ENCODE measurements at regions not wholly inside any gene's neighbourhood (a gene's known extent, or its start where the extent isn't known, plus 50 kb on each side); places are given as distances from the start of the nearest gene placed in this dataset.
"Not testable (repeated sequence)": the region's sequence is repeated elsewhere in the genome, so short reads cannot be mapped to it uniquely, and the experiment has no call there.

DNA sequence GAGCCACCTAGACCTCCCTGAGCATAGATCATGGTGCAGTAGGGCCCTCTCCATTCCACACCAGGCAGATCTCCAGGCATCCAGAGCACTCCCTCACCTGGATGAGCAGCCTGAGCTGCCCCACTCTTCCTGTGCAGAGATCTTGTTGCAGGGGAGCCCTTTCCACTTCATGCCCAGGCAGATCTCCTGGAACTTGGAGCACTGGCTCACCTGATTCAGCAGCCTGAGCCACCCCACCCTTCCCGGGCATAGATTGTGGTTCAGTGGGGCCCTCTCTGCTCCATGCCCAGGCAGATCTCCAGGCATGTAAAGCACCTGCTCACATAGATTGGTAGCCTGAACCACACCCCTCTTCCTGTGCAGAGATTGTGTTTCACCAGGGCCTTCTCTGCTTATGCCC, 78.0 kb downstream of the SEC16B start:
- FAIRE-seq = no peak

DNA sequence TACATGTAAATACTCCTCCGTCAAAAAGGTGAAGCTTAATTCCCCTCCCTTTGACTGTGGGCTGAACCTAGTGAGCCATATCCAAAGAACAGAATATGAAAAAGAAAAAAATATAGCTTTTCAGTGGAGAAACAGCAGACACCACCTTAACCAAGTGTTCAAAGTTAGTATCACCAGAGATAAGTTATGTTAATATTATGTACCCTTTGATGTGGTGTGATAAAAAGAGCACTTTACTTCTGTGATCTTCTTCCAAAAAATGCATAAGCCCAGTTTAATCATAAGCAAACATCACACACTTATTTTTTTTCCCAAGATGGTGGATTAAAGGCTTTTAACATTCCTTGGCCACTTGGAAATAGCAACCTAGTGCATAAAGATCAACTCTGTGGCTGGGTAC, 79.4 kb downstream of the SEC16B start:
- no peak for FAIRE-seq

DNA sequence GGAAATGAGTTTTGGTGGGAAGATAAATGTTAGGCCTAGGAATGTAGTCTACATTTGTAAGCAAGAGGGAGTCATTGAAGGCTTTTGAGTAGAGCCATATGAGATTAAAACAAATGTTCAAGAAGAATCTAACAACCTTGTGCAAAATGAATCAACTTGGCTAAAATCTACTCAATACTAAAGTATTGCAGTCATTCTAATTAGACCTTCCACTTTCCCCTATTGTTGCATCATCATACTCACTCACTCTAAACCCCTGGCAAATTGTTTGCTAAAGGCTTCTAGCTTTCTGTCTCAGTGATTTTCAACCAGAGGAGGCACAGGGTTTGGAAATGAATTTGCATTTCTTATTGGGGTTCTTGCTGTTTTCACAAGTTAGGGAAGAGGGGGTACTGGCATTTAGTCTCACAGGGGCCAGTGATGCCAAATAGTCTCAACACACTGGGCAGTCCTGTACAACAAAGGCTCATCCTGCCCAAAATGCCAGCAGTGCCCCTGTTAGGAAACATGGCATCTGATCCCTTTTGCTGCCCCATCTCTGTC, 85.3 kb downstream of the SEC16B start:
- no peak for FAIRE-seq

DNA sequence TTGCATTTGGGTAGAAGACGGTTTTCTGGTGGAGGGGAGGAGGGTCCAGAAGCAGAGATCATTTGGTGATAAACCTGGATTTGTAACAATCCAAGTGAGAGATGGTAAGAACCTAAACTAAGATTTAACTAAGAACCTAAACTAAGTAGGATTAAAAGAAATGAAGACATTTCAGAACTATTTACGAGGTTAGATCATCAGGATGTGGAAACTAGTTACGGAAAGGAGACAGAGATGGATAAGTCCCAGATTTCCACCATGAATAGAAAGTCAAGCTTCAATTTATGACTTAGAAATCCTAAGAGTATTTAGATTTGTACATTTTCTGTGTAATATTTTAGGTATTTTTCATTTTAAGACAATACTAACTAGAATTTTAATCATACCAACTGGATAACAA, 86.3 kb downstream of the SEC16B start:
- FAIRE-seq = no peak

DNA sequence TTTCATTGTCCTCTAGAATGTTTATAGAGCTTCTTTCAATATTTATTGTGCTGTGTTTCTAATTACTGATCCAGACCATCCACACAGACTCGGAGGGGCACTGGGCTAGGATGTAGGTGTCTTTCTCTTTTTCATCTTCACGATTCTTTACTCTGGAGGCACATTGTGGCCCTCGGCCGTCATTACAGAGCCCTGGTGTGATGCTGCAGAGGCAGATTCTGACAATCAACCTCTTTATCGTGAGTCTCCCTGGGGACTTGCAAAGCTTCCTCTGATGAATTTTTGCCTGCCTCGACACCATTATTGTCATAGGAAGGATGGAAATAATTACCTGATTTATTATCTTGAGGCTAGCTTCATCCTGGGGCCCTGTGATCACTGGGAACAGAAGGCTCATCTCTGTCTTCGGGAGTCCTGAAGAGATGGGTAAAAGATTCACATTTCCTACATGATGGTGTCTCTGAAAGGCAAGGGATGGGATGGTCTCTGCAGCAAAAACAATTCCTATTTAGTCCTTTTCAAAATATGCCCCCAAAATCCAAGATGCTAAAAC, 89.4 kb downstream of the SEC16B start:
- FAIRE-seq = no peak

DNA sequence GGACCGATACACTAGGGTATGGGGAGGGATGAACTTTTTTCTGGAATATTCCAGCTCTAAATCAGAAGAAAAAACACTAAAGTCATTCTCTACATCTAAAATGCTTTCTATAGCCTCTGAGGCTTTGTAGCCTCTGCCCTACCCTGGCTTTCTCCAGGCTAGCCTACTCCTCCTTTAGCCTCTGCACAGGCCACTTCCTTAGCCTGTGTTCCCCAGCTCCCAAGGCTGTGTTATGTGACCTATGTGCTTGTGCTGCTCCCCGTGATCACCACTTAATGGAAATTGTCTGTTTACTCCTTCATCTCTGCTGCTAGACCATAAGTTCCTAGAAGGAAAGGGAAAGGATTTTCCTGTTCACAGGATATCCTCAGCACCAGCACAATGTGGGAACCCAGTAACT, 92.8 kb downstream of the SEC16B start:
- FAIRE-seq = no peak

DNA sequence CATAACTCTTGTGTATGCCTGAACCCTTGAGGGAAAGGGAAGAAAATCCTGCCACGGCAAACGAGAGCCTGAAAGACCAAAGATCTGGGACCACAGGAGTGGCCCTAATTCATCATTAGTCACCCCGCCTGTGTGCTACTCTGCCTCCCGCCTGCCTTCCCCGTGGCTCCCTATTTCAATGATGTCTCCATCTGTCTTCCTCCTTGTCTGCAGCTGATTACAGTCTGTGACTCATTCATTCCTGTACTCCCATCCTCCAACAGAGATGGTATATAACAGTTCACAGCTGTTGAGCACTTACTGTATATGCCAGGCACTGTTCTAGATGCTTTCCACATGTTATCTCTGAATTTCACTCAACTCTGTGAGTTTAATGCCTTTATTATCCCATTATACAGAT, 96.6 kb downstream of the SEC16B start:
- no peak for FAIRE-seq

DNA sequence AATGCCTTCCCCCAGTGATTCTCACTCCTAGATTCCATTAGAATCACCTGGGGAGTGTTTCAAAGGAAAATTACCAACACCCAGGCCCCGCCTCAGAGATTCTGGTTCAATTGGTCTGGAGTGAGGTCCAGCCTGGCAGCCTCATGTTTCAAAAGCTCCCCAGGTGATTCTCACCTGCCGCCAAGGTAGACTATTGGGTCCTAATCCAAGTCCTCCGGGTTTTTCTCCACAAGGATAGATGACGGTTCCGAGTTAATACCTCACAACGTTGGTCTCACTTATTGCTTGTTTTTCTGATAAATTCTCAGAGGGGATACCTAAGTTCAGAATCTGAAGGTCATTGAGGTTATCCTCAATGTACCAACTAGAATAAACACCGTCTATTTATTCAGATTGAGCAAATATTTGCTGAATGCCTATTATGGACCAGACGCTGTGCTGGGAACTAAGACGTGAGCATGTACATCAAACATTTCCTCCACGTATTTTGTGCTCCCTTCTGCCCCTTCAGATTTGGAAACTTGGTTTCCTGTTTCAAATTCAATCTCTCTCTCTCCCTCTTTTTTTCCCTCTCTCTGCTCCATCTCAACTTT, 97.5 kb downstream of the SEC16B start:
- FAIRE-seq = no peak

DNA sequence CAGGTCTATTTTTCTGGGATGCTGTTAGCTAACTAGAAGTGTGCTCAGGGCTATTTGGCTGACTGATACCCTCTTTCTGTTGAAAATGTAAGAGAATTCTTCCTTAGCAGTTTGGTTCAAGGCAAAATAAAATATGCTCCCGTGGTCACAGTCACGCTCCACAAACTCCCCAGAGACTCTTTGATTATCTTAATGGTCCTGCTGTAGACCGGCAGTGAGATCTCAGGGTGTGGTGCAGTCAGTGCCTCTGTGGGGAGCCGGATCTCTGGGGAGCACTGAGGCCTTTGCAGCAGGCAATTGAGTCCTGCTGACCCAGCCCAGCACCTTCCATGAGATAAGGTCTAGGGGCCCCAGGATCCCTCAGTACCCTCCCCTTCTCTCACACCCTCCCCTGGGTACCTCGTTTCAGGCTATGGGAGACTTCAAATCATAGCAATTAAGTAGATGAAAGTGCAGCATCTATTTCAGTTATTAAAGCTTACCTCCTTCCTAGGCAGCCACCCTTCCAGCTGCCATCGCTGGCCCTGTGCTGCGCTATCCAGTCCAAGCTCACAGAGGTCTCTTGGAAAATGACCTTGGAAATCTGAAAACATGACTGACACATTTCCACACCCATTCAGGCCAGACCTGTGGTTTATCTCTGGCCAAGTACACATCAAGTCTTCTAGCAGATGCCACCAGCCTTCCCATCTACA, 98.1 kb downstream of the SEC16B start:
- no peak for FAIRE-seq

DNA sequence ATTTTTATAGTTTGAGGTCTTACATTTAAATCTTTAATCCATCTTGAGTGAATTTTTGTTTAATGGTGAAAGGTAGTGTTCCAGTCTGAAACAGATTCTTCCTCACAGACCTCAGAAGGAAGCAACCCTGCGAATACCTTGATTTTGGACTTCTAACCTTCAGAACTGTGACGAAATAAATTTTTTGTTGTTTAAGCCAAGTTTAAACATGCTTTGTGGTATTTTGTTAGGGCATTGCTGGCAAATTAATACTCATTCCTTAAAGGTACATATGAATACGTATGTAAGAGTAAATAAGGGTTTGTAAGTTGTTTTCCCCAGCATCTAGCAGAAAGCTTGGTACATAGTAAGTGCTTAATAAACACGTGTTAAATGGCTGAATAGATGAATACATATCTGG, 100.3 kb downstream of the SEC16B start:
- no peak for FAIRE-seq

DNA sequence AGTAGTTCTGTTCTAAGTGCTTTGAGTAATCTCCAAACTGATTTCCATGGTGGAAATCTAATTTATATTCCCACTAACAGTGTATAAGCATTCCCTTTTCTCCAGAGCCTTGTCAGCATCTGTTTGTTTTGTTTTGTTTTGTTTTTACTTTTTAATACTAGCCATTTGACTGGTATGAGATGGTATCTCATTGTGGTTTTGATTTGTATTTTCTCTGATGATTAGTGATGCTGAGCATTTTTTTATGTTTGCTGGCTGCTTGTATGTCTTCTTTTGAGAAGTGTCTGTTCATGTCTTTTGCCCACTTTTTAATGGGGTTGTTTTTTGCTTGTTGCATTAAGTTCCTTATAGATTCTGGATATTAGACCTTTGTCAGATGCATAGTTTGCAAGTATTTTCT, 100.8 kb downstream of the SEC16B start:
- not testable (repeated sequence) for FAIRE-seq

DNA sequence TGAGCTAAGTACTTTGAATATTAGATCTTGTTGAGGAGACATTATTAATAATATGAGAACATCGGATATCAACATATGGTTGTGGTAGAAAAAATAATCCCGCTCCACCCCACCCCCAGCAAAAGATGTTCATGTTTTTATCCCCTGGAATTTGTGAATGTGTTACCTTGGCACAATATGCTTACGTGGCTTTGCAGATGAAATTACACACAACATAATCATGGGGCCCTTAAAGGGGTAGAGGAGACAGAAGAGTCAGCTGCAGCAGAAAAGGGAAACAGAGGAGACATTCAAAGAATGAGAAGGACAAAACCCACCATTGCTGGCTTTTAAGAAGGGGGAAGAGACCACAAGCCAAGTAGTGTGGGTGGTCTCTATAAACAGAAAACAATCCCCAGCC, 104.1 kb downstream of the SEC16B start:
- FAIRE-seq = no peak

DNA sequence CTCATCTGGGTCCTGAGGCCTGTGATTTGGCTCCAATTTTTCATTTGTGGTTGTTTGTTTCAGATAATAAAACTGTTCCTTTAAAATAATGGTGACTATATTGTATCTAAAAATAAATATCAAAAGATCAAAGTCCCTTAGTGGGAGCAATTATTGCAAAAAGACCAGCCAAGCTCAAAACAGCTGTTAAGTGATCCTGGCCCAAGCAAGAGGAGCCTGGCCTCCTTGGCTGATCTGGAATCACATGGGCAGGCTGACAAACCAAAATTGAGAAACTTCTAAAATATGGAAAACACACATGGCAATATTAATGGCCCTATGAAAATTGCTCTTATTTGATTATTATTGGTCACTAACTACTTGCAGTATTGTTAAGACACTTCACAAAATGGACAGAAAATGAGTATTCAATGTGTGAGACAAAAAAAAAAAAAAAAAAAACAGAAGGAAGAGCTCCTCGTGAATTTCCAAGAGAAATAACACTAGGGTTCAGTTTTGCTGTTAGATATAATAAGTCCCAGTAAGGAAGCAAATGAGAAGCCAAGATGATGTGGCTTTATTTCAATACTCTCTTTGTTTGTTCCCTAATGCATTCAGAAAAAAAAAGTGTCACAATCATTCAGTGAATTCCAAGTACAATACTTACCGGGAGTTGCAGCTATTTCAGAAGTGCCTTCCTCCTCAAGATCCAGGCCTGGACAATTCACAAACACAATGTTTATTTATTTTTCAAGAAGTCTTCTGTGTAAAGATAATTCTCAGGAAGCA, 105.1 kb downstream of the SEC16B start:
- no peak for FAIRE-seq

DNA sequence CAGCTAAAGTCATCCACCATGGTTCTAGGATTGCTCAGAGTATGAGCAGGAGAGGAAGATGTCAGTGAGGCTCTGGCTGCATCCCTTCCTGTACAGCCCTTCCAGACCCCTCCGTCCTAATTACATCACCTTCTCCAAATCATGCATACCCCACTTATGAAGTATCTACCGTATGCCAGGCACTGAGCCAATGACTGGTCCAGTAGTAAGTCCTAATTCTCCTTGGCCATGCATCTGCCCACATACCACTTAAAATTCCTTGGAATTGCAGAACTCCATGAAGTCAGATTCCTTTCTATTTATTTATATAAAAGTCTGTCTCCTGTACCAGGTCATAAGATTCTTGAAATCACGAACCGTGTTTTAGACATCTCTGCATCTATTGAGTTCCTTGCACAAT, 106.1 kb downstream of the SEC16B start:
- FAIRE-seq = no peak

DNA sequence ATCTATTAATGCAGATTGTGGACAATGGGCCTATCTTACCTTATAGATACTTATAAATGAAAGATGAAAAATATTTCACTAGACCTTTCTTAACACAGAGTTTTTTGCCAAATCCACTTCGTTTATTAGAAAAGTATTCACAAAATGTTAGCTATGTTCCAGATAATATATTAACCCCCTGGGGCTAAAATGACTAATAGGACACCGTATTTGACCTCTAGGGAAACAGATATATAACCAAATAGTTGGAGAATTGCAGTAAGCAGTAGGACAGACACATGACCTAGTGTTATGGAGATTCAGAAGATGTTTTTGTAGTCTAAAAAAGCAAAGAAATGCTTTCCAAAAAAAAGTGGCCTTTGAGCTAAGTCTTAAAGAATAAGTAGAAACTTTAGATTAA, 106.9 kb downstream of the SEC16B start:
- no peak for FAIRE-seq

DNA sequence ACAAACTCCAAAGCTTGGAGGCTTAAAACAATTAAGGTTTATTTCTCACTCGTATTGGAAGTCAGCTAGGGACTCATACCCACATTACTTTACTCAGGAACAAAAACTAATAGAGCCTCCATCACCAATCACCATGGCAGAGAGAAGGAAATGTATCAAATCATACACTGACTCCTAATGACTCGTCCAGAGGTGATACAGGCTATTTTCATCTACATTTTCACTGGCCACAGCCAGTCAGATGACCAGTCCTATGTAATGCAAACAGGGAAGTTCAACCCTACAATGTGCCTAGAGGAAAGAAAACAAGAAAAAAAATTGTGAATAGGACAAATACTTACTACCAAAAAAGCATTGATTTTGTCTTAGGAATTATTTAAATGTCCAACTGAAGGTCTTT, 110.3 kb downstream of the SEC16B start:
- no peak for FAIRE-seq

DNA sequence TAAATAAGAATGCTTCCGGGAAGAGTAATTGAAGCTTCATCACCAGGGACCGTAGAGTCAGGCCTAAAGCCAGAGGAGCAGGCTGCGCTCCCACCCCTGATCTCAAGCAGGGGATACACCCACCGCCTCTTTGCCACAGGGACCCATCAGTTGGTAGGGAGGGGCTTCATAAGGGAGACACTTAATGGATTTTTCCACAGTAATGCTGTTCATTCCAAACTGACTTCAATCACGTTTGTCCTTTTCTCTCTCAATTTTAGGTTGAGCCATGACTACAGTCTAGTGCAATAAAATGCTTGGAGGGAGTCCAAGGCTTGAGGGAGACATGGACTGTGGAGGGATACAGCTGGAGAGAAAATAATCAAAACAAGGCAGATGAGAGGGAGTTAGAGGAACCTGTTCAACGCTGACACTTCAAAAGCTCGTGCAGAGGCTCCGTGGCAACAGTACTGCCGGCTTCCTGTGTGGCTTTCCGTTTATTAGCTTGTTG, 111.5 kb downstream of the SEC16B start:
- FAIRE-seq = no peak

DNA sequence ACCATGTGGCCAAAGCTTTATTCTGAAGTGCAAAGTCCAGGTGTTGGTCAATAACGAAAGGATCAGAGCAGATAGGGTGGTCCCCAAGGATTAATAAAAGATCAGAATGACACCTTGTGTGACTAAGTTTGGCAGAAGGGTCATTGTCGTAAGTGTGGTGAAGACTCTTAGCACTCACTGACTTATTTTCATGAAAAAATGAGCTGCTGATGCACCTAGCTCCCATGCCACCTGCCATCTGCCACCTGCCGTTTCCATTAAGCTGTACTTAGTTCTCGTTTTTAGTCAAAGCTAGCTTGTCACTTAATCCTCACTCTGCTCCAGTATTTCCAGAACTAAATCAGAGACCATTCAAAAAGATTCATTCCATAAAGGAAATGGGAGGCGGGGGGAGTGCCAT, 112.6 kb downstream of the SEC16B start:
- no peak for FAIRE-seq

DNA sequence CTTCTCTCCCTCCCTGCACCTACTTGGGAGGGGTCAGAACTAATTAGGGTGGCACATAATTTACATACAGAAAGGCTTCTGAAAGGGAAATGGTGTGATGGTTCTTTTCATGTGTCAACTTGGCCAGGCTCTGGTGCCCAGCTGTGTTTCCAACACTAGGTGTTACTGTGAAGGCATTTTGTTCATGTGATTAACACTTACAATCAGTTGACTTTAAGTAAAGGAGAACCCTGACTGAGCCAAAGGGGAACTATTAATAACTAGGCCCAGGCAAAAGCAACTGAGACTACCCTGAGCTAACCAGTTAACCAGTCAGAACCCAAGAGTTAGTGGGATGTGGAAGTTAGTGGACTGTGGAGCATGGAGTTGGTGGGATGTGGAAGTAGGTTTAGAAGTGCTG, 114.9 kb downstream of the SEC16B start:
- no peak for FAIRE-seq

DNA sequence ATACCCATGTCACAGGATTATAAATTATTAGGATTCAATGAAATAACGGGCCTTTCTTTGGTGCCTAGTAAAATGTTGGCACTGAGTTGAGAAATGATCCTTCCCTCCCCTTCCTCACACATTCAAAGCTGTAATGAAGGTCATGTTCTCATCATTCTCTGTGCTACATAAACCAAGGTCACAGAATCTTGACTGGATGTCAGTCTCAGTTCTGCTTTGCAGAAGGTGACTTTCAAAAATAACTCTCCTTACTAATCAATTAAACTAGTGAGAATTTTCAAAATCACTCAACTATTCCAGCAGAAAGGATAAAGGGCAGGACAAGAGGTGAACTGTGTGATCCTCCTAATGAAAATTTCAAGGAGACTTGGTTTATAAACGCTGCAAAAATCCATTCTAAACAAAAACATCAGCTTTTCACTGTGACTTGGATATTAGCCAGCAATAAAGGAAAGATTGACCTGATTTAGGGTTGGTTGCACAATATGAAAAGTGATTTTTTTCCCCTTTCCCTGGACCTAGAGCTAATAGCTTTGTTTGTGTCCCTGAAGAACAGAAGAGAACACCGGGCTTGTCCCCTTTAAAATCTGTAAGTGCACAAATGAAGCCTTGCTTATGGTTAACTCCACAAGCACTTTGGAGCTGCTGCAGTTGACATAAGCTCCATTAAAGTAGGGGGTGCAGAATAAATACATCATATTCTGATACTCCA, 120.1 kb downstream of the SEC16B start:
- no peak for FAIRE-seq

DNA sequence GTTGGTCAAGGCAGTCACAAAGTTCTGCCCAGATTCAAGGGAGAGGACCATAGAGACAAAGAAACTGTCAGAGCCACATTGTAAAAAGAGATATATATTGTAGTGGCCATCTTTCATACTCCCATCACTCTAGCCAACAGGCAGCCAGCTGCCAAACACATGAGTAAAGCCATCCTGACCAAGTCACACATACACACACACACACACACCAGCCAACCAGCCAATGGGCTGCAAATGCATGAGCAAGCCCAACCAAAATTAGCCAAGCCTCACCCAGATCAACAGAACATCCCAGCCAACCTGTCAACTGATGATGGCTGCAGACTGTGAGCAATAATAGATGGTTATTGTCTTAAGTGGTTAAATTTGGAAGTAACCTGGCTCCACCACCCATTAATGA, 120.7 kb downstream of the SEC16B start:
- FAIRE-seq = no peak

DNA sequence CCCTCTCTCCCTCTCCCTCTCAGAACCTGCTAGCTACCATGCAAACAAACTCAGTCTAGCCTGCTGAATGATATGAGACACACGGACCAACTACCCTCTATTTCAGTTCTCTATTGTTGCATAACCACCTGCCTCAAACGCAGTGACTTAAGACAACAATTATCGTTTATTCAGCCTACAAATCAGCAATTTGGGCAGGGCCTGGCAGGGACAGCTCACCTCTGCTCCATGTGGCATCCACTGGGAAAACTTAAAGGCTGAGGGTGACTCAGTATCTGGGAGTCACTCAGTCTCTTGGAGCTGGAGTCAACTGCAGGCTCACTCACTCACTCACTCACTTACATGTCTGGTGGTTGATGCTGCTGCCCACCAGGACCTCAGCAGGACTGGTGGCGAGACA, 121.3 kb downstream of the SEC16B start:
- no peak for FAIRE-seq

DNA sequence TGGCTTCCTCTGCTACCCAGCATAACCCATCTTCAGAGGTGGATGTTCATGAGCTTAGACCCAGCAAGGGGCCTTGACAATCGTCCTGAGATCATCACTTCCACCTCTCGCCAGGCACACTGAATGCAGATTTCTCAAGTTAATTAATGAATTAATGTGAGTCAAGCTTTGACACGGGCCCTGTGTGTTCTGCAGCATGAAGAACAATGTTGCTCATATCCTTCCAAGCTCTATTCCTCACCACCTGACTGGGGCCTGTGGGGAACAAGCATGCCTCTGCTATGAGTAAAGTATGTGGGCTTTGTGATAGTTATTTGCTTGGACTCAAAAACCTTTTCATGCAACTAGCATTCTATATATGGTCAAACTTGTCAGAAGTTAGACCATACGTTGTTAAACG, 122.0 kb downstream of the SEC16B start:
- FAIRE-seq = no peak
